HCT116 (cell line): ENCODE measurements at regions not wholly inside any gene's neighbourhood (a gene's known extent, or its start where the extent isn't known, plus 50 kb on each side); places are given as distances from the start of the nearest gene placed in this dataset.

Source experiments
- ATAC-seq: fragments of 200-7000 bp; cut with Tn5 transposase; 2 replicates; pipeline ENCODE4 v1.9.1; 2020; ENCODE audit warnings: mild to moderate bottlenecking, moderate library complexity
- BruUV-seq: library from RNA; stranded (reverse); fragments of 400-500 nt; replicated peaks from 2 replicates; lab custom pipeline; 2021; lab: Mats Ljungman, UMichigan
- CTCF ChIA-PET: fragments of 300-600 bp; sonication (Branson Sonifier 250); formaldehyde crosslinking; loops from one replicate; lab custom pipeline; 2021; ENCODE audit warnings: antibody characterized with exemption; lab: Charles Lee
- POLR2A ChIA-PET: fragments of 300-600, 350-600 bp; sonication (Branson Sonifier 250); formaldehyde crosslinking; loops from one replicate; lab custom pipeline; 2021; ENCODE audit warnings: antibody characterized with exemption; lab: Charles Lee
- RAD21 ChIA-PET, 2 experiments: fragments of 300-600 bp; sonication (Branson Sonifier 250); formaldehyde crosslinking; loops; one replicate each; lab custom pipeline; 2023; ENCODE audit warnings: low total read pairs in 2 of 2; ENCODE audit not compliant: uncharacterized antibody in 2 of 2, unreplicated experiment in 2 of 2, low non-redundant PET in 1 of 2; lab: Charles Lee
- DNase-seq: peaks from one replicate; pipeline ENCODE4 v3.0.0-alpha.2; 2010; ENCODE audit warnings: low read depth, low spot score
- H2AFZ ChIP-seq: fragments of 200-600 bp; shearing (Covaris generic), sonication (generic); 2 replicates; pipeline ENCODE4 v1.6.1; 2017; ENCODE audit warnings: low read depth, mixed run types, mixed read lengths, antibody characterized with exemption, low read length; ENCODE audit not compliant: poor library complexity, severe bottlenecking
- H3K27ac ChIP-seq: 2 replicates; pipeline ENCODE4 v1.5.1; 2012; ENCODE audit warnings: low read depth, low read length
- H3K27me3 ChIP-seq: fragments of 200-600 bp; sonication (generic); 2 replicates; pipeline ENCODE4 v1.6.1; 2016; ENCODE audit warnings: mixed run types, low read length, mixed read lengths; ENCODE audit not compliant: insufficient read depth
- H3K36me3 ChIP-seq, 2 experiments: fragments of 200-500 bp in 1 of 2; fragments of 200-600 bp in 1 of 2; sonication (Bioruptor generic) in 1 of 2; sonication (generic) in 1 of 2; 2 replicates each; pipeline versions ENCODE4 v1.5.1 to v1.6.1; 2014 to 2016; ENCODE audit warnings: low read length in 2 of 2, inconsistent platforms in 1 of 2, mixed read lengths in 1 of 2, mixed run types in 1 of 2; ENCODE audit not compliant: insufficient read depth in 2 of 2, control insufficient read depth in 1 of 2
- H3K4me1 ChIP-seq, 2 experiments: fragments of 200-600 bp in 1 of 2; sonication (generic) in 1 of 2; 2 replicates each; pipeline versions ENCODE4 v1.5.1 to v1.6.1; 2012 to 2017; ENCODE audit warnings: low read length in 2 of 2, inconsistent platforms in 1 of 2, mild to moderate bottlenecking in 1 of 2, mixed read lengths in 1 of 2, mixed run types in 1 of 2, moderate library complexity in 1 of 2; ENCODE audit not compliant: insufficient read depth in 2 of 2, control insufficient read depth in 1 of 2
- H3K4me2 ChIP-seq: fragments of 200-600 bp; sonication (generic); 2 replicates; pipeline ENCODE4 v1.6.1; 2017; ENCODE audit warnings: mixed run types, low read length, mixed read lengths
- H3K4me3 ChIP-seq, 2 experiments: fragments of 200-600 bp in 1 of 2; sonication (generic) in 1 of 2; replicated peaks in 1 of 2; 2 replicates each; pipeline ENCODE4 v1.5.1; 2011 to 2016; ENCODE audit warnings: low read length in 2 of 2, control low read depth in 1 of 2, low read depth in 1 of 2, mild to moderate bottlenecking in 1 of 2, mixed read lengths in 1 of 2, mixed run types in 1 of 2
- H3K79me2 ChIP-seq: fragments of 200-600 bp; sonication (generic); 2 replicates; pipeline ENCODE4 v1.6.1; 2017; ENCODE audit warnings: mild to moderate bottlenecking, mixed run types, low read length, moderate library complexity, mixed read lengths; ENCODE audit not compliant: insufficient read depth
- H3K9ac ChIP-seq: fragments of 200-600 bp; sonication (generic); 2 replicates; pipeline ENCODE4 v1.6.1; 2016; ENCODE audit warnings: low read length, mixed read lengths
- H3K9me2 ChIP-seq: fragments of 200-600 bp; sonication (generic), shearing (Covaris generic); 2 replicates; pipeline ENCODE4 v1.6.1; 2017; ENCODE audit warnings: mixed run types, mild to moderate bottlenecking, moderate library complexity; ENCODE audit not compliant: insufficient read depth
- H3K9me3 ChIP-seq, 2 experiments: fragments of 200-500 bp in 1 of 2; fragments of 200-600 bp in 1 of 2; sonication (Bioruptor generic) in 1 of 2; sonication (generic) in 1 of 2; 2 replicates each; pipeline ENCODE4 v1.6.1; 2014 to 2017; ENCODE audit warnings: low read length in 2 of 2, mixed read lengths in 2 of 2, inconsistent platforms in 1 of 2, low read depth in 1 of 2, mild to moderate bottlenecking in 1 of 2, mixed run types in 1 of 2, moderate library complexity in 1 of 2; ENCODE audit not compliant: control insufficient read depth in 1 of 2, insufficient read depth in 1 of 2
- H4K20me1 ChIP-seq: fragments of 200-600 bp; sonication (generic), shearing (Covaris generic); 2 replicates; pipeline ENCODE4 v1.6.1; 2017; ENCODE audit warnings: mixed run types, mild to moderate bottlenecking, moderate library complexity; ENCODE audit not compliant: insufficient read depth
- EZH2 ChIP-seq: fragments of 200-600 bp; sonication (generic); IDR thresholded peaks from 2 replicates; pipeline ENCODE4 v1.6.1; 2017; ENCODE audit warnings: antibody characterized with exemption, mixed run types
- FOSL1 ChIP-seq: IDR thresholded peaks from 2 replicates; pipeline ENCODE4 v1.6.1; 2012; ENCODE audit warnings: low read depth
- JUND ChIP-seq: IDR thresholded peaks from 2 replicates; pipeline ENCODE4 v1.6.1; 2012
- POLR2A ChIP-seq: IDR thresholded peaks from 2 replicates; pipeline ENCODE4 v1.7.0; 2011; ENCODE audit warnings: borderline replicate concordance; ENCODE audit not compliant: insufficient read depth, insufficient read length; ENCODE audit errors: extremely low read depth
- RAD21 ChIP-seq: IDR thresholded peaks from 2 replicates; pipeline ENCODE4 v1.6.1; 2012; ENCODE audit warnings: low read depth, mild to moderate bottlenecking
- SIN3A ChIP-seq: IDR thresholded peaks from 2 replicates; pipeline ENCODE4 v1.6.1; 2012; ENCODE audit warnings: low read depth
- SP1 ChIP-seq: IDR thresholded peaks from 2 replicates; pipeline ENCODE4 v1.6.1; 2012; ENCODE audit warnings: low read depth
- YY1 ChIP-seq: IDR thresholded peaks from 2 replicates; pipeline ENCODE4 v1.6.1; 2011; ENCODE audit warnings: low read length, low read depth, moderate library complexity, mild to moderate bottlenecking; ENCODE audit not compliant: insufficient replicate concordance; ENCODE audit errors: extremely low read depth
- ZNF274 ChIP-seq: fragments of 200-500 bp; sonication (Bioruptor generic); IDR thresholded peaks from 2 replicates; pipeline ENCODE4 v1.6.1; 2014; ENCODE audit warnings: mild to moderate bottlenecking, low read depth, low read length, inconsistent platforms
- intact Hi-C: fragments of 100-400 bp; cut with micrococcal nuclease; formaldehyde crosslinking; loops from 2 replicates; pipeline ENCODE4 v1.10.0; 2022
- TF ChIP-seq, protein P1 (sequence below), 3 experiments: fragments of 200-600 bp in 1 of 3; sonication (generic) in 1 of 3; IDR thresholded peaks in 2 of 3; conservative IDR thresholded peaks in 1 of 3; 2 replicates each; pipeline ENCODE4 v1.5.1; 2012 to 2017; ENCODE audit warnings: low read depth in 2 of 3, low read length in 2 of 3, antibody characterized with exemption in 1 of 3, borderline replicate concordance in 1 of 3, control low read depth in 1 of 3, mild to moderate bottlenecking in 1 of 3, mixed read lengths in 1 of 3, mixed run types in 1 of 3, moderate library complexity in 1 of 3; ENCODE audit not compliant: insufficient read depth in 1 of 3
- TF ChIP-seq, protein P2 (sequence below): IDR thresholded peaks from 2 replicates; pipeline ENCODE4 v1.6.1; 2012
- TF ChIP-seq, protein P3 (sequence below): IDR thresholded peaks from 2 replicates; pipeline ENCODE4 v1.6.1; 2012; ENCODE audit warnings: low read depth
- TF ChIP-seq, protein P4 (sequence below): IDR thresholded peaks from 2 replicates; pipeline ENCODE4 v1.6.1; 2012

DNA sequence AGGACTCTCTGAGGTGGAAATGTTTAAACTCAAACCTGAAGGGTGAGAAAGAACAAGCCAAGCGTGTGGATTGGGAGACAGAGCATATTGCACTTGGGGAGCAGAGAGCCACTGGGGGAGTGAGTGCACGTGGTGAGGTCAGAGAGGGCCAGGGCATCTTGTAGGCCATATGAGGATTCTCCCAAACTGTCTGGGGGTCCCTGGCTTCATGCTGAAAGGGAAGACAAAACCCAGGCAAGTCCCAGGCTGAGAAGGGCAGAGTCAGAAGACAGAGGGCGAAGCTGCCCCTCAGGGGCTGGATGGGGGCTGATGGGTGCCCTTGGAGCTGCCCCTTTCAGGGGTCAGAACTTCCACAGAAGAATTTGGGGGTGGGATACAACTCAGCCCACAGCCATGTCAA lies 215.3 kb upstream of the S1PR3 start (continued):
- TF ChIP-seq YY1, result no peak
- no peak for TF ChIP-seq SP1
- TF ChIP-seq POLR2A, result no peak
- TF ChIP-seq RAD21, result no peak

DNA sequence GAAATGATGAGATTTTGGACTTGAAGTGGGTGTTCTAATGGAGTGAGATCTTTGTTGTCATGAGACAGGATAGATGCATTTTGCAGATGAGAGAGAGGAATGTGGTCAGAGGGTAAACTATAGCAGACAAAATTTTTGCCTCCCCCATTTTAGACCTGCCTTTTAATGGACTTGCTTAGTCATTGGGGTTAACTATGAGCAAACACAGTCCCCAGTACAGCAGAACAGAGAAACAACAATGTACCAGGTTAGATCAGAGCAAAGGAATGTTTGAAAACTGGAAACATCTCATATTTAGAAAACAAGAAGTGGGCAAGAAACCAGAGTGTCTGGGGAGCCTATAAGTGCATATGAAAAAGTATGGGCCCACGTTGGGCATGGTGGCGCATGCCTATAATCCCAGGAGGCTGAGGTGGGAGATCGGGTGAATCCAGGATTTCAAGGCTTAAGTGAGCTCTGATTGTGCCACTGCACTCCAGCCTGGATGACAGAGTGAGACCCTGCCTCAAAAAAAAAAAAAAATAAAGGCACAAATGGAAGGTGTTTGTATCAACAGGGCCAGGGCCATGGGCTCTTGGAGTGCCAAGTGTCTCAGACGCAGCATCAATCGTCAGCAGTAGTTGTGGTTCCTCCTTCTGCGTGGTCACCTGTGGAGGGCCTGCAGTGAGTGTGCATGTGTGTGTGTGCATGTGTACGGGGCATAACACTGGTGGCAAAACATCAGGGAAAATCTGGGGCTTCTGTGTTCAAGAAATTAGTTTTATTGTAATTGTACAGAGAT lies 214.4 kb upstream of the S1PR3 start:
- POLR2A ChIA-PET, result no interaction called here
- Histone ChIP-seq H3K9ac (no peak overlapping the region), H3K27me3 (no peaks in the 10 kb centered on the region), H2AFZ (no peak overlapping the region), H3K36me3 (no peaks in the 10 kb centered on the region), H3K79me2 (no peaks in the 10 kb centered on the region), H3K4me1 (no peaks in the 10 kb centered on the region; a peak in 1 of 4 replicates), H3K9me3 (no peaks in the 10 kb centered on the region)
- RAD21 ChIA-PET, result no interaction called here
- no peak for ATAC-seq
- no TSS peak for BruUV-seq
- TF ChIP-seq, protein P1, sequence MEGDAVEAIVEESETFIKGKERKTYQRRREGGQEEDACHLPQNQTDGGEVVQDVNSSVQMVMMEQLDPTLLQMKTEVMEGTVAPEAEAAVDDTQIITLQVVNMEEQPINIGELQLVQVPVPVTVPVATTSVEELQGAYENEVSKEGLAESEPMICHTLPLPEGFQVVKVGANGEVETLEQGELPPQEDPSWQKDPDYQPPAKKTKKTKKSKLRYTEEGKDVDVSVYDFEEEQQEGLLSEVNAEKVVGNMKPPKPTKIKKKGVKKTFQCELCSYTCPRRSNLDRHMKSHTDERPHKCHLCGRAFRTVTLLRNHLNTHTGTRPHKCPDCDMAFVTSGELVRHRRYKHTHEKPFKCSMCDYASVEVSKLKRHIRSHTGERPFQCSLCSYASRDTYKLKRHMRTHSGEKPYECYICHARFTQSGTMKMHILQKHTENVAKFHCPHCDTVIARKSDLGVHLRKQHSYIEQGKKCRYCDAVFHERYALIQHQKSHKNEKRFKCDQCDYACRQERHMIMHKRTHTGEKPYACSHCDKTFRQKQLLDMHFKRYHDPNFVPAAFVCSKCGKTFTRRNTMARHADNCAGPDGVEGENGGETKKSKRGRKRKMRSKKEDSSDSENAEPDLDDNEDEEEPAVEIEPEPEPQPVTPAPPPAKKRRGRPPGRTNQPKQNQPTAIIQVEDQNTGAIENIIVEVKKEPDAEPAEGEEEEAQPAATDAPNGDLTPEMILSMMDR (IDR thresholded peaks at IDR 0.05 in 2 of 3, conservative IDR thresholded peaks at IDR 0.05 in 1 of 3; ENCODE audit: borderline replicate concordance in 1 of 3, insufficient read depth in 1 of 3, low read depth in 2 of 3, low read length in 2 of 3), result no peak
- no peak for TF ChIP-seq FOSL1
- no peak for TF ChIP-seq ZNF274
- TF ChIP-seq, protein P2, sequence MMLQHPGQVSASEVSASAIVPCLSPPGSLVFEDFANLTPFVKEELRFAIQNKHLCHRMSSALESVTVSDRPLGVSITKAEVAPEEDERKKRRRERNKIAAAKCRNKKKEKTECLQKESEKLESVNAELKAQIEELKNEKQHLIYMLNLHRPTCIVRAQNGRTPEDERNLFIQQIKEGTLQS, result no peak
- TF ChIP-seq, protein P3, sequence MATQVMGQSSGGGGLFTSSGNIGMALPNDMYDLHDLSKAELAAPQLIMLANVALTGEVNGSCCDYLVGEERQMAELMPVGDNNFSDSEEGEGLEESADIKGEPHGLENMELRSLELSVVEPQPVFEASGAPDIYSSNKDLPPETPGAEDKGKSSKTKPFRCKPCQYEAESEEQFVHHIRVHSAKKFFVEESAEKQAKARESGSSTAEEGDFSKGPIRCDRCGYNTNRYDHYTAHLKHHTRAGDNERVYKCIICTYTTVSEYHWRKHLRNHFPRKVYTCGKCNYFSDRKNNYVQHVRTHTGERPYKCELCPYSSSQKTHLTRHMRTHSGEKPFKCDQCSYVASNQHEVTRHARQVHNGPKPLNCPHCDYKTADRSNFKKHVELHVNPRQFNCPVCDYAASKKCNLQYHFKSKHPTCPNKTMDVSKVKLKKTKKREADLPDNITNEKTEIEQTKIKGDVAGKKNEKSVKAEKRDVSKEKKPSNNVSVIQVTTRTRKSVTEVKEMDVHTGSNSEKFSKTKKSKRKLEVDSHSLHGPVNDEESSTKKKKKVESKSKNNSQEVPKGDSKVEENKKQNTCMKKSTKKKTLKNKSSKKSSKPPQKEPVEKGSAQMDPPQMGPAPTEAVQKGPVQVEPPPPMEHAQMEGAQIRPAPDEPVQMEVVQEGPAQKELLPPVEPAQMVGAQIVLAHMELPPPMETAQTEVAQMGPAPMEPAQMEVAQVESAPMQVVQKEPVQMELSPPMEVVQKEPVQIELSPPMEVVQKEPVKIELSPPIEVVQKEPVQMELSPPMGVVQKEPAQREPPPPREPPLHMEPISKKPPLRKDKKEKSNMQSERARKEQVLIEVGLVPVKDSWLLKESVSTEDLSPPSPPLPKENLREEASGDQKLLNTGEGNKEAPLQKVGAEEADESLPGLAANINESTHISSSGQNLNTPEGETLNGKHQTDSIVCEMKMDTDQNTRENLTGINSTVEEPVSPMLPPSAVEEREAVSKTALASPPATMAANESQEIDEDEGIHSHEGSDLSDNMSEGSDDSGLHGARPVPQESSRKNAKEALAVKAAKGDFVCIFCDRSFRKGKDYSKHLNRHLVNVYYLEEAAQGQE, result no peak
- no peak for TF ChIP-seq YY1
- TF ChIP-seq SIN3A, result no peak
- TF ChIP-seq JUND, result no peak
- no peak for TF ChIP-seq POLR2A
- no peak for TF ChIP-seq EZH2
- TF ChIP-seq, protein P4, sequence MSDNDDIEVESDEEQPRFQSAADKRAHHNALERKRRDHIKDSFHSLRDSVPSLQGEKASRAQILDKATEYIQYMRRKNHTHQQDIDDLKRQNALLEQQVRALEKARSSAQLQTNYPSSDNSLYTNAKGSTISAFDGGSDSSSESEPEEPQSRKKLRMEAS, result no peak
- TF ChIP-seq, all 23 proteins: peak for 0
- Histone ChIP-seq H3K4me3 (no peak overlapping the region), H3K27ac (no peak overlapping the region), H4K20me1 (no peaks in the 10 kb centered on the region), H3K9me2 (no peaks in the 10 kb centered on the region), H3K4me2 (no peak overlapping the region)
- intact Hi-C loops, result no loop called here
- CTCF ChIA-PET, result no interaction called here
- no peak for DNase-seq
